HS-5 (cell line): ENCODE measurements at regions not wholly inside any gene's neighbourhood (a gene's known extent, or its start where the extent isn't known, plus 50 kb on each side); places are given as distances from the start of the nearest gene placed in this dataset.
"Not testable (repeated sequence)": the region's sequence is repeated elsewhere in the genome, so short reads cannot be mapped to it uniquely, and the experiment has no call there.

ENCODE experiments used
- DNase-seq: peaks from one replicate; pipeline ENCODE4 v3.0.0-alpha.2; 2012; ENCODE audit warnings: low read depth

- no peak for DNase-seq
Measured at GRCh38 chr12:91672130-91672529, 473.5 kb downstream of the BTG1 start.

GRCh38 chr12:91667694-91668093, 478.0 kb downstream of the BTG1 start:
- no peak for DNase-seq

DNA sequence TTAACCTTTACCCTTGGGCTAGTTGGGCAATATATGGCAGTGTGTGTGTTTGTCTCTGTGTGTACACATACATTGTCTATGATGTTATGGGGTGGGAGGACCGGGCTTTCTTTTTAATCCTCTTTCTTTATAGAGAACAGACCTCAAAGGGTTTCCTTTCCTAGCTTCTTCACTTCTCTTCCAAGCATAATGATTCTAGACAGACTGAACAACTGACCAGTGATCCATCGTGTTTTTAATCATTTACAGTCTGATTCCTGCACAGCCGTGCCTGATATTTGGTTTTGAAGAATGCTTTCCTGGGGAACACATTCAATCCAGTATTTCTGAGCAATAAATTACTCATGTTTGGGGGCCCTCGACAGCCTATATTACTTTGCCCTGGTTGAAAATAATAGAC, 481.1 kb upstream of the DCN start:
- DNase-seq: no peak

DNA sequence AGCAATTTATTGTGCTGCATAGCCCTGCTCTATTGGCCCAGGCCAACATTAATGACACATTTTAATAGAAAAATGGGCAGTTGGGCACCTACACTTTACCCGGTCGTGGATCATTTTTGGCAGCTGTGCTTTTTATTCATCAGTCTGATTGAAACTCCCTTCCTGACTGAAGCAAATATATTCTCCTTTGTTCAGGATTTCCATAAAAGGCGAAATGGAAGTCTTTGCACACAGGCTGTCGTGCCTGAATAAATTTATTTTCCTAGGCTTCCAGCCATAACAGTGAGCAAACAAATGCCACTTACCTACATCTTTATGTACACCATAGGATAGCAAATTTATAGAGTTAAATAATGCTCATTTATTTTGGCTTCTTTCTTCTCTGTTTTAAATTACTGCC, 480.7 kb upstream of the DCN start:
- no peak for DNase-seq

- DNase-seq: no peak
Measured at GRCh38 chr12:91662021-91662420, 479.4 kb upstream of the DCN start.

- DNase-seq: no peak
Measured at GRCh38 chr12:91657032-91657431, 474.4 kb upstream of the DCN start.

- no peak for DNase-seq
Measured at GRCh38 chr12:91655966-91656365, 473.3 kb upstream of the DCN start.

GRCh38 chr12:91654087-91654486, 471.5 kb upstream of the DCN start:
- no peak for DNase-seq

GRCh38 chr12:91651728-91652127, 469.1 kb upstream of the DCN start:
- no peak for DNase-seq

- no peak for DNase-seq
Measured at GRCh38 chr12:91643763-91644162, 461.1 kb upstream of the DCN start.

- no peak for DNase-seq
Measured at GRCh38 chr12:91640021-91640420, 457.4 kb upstream of the DCN start.

DNA sequence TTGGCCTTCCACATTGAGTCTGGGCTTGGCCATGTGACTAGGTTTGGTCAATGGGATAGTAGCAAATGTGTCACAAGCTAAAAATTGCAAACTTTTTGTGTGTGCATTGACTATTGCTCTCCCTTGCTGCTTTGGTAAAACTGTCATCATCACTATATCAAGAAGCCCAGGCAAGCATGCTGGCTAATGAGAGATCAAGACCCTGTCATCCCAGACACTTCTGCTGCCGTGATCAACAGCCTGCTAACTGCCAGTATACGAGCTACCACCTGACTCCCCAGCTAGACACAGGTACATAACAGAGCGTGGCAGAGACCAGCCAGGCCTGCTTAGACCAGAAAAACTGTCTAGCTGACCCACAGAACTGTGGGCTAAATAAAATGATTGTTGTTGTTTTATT, 456.7 kb upstream of the DCN start:
- DNase-seq: no peak

- no peak for DNase-seq
Measured at GRCh38 chr12:91637789-91638624, 455.4 kb upstream of the DCN start.

GRCh38 chr12:91636721-91637120, 454.1 kb upstream of the DCN start:
- no peak for DNase-seq

DNA sequence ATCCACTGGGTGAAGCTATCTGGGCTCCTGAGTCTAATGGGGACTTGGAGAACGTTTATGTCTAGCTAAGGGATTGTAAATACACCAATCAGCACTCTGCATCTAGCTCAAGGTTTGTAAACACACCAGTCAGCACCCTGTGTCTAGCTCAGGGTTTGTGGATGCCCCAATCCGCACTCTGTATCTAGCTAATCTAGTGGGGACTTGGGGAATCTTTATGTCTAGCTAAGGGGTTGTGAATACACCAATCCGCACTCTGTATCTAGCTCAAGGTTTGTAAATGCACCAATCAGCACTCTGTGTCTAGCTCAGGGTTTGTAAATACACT, 451.7 kb upstream of the DCN start:
- DNase-seq: not testable (repeated sequence)

DNA sequence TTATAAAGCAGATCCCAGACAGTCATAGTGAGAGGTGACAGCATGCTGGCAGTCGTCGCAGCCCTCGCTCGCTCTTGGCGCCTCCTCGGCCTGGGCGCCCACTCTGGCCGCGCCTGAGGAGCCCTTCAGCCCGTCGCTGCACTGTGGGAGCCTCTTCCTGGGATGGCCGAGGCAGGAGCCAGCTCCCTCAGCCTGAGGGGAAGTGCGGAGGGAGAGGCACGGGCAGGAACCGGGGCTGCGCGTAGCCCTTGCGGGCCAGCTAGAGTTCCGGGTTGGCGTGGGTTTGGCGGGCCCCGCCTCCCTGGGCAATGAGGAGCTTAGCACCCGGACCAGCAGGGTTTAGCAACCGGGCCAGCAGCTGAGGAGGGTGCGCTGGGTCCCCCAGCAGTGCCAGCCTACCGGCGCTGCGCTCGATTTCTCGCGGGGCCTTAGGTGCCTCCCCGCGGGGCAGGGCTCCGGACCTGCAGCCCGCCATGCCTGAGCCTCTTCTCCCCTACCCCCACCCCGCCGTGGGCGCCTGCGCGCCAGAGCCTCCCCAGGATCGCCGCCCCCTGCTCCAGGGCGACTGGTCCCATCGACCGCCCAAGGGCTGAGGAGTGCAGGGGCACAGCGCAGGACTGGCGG, 451.2 kb upstream of the DCN start:
- no peak for DNase-seq

GRCh38 chr12:91633206-91633605, 450.6 kb upstream of the DCN start:
- no peak for DNase-seq

GRCh38 chr12:91632042-91632786, 449.6 kb upstream of the DCN start:
- DNase-seq: no peak

- DNase-seq: no peak
Measured at GRCh38 chr12:91630596-91631293, 448.1 kb upstream of the DCN start.

DNA sequence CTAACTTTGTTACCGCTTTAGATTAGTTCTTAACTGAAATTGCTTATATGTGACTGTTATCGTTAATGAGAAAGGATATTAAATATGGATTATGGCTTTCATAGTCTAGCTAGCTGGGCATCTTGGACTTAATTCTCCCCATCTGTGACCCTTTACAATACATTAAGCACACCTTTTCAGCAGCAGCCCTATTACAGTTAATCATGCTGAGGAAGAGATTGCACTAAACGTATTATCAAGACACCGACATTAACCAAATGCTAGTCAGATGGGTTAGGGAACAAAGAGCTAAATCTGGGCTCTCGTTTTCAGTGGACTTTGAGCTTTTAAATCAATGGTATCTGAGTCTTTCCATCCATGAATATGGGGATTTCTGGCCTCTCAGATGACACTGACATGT, 447.5 kb upstream of the DCN start:
- DNase-seq: no peak

DNA sequence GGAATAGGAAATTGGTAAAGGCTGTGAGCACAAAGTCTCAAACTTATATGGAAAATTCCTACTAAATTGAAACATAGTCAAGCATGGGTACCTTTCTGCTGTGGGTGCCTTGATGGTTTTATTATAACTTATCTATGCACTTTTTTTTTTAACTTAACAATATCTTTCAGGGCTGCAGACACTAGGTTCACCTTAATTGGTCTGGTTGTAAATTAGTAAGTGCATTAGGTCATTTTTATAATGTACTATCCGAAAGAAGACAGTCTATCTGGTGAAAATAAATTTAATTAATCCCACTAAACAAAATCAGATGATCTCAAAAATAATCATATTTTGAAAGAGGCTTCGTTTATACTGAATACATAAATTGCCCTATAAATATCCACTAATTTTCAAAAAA, 446.8 kb upstream of the DCN start:
- no peak for DNase-seq

DNA sequence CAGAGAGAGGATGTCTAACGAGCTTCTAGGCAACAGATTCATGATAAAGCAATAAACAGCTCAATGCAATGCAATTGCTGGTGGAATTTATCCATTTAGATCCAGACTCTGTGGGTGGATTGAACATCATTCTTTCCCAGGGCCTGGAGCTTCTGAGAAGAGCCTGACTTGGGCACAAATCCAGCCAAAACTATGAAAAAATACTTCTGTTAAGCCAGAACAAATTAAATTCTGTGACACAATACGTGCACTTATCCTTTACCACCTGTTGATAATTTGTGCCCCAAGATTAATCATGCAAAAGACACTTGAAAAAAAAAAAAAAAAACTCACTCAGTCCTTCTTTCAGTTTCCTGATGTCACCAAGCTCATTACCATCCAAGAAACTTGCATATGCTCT, 446.0 kb upstream of the DCN start:
- no peak for DNase-seq

DNA sequence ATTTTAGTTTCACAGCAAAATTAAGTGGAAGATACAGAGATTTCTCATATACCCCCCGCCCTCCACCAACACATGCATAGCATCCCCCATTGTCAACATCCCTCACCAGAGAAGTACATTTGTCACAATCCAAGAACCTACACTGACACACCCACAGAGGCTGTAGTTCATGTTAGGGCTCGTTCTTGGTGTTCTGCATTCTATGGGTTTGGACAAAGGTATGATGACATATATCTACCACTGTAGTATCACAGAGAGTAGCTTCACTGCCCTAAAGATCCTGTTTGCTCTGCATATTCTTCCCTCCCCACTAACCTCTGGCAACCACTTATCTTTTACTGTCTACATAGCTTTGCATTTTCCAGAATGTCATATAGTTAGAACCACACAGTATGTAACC, 444.6 kb upstream of the DCN start:
- DNase-seq: no peak
